ENCODE measurements at regions not wholly inside any gene's neighbourhood (a gene's known extent, or its start where the extent isn't known, plus 50 kb on each side); places are given as distances from the start of the nearest gene placed in this dataset.

GRCh38 chr4:29805245-29805644 lies 914.9 kb upstream of the PCDH7 start:
- DNase-seq (ENCODE audit: extremely low spot score), result peak; percentile 4
- ChIA-PET CTCF (interaction anchor here (0.7 kb wide), 1 partner anchor 11 kb away, joined by 3 read pairs; no protein-coding TSS in a partner anchor), POLR2A (no interaction called here)
- TF ChIP-seq TARDBP (IDR thresholded peaks at IDR 0.05), result no peak
- TF ChIP-seq FOXM1 (IDR thresholded peaks at IDR 0.05; ENCODE audit: borderline replicate concordance), result no peak
- no peak for TF ChIP-seq CTBP1 (IDR thresholded peaks at IDR 0.05; ENCODE audit: borderline replicate concordance)
- TF ChIP-seq NFRKB (IDR thresholded peaks at IDR 0.05), result no peak
- TF ChIP-seq LEF1 (IDR thresholded peaks at IDR 0.05; ENCODE audit: borderline replicate concordance), result no peak
- no peak for TF ChIP-seq BHLHE40 (IDR thresholded peaks at IDR 0.05; ENCODE audit: borderline replicate concordance)
- TF ChIP-seq, protein P1, sequence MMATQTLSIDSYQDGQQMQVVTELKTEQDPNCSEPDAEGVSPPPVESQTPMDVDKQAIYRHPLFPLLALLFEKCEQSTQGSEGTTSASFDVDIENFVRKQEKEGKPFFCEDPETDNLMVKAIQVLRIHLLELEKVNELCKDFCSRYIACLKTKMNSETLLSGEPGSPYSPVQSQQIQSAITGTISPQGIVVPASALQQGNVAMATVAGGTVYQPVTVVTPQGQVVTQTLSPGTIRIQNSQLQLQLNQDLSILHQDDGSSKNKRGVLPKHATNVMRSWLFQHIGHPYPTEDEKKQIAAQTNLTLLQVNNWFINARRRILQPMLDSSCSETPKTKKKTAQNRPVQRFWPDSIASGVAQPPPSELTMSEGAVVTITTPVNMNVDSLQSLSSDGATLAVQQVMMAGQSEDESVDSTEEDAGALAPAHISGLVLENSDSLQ (IDR thresholded peaks at IDR 0.05), result no peak
- TF ChIP-seq FOXA1 (IDR thresholded peaks at IDR 0.05), result no peak
- TF ChIP-seq SP1 (IDR thresholded peaks at IDR 0.05), result no peak
- TF ChIP-seq ELF4 (IDR thresholded peaks at IDR 0.05), result no peak
- TF ChIP-seq FOXK2 (IDR thresholded peaks at IDR 0.05), result no peak
- TF ChIP-seq ARNT (IDR thresholded peaks at IDR 0.05), result no peak
- TF ChIP-seq HDGF (IDR thresholded peaks at IDR 0.05; ENCODE audit: borderline replicate concordance), result no peak
- no peak for TF ChIP-seq SUZ12 (IDR thresholded peaks at IDR 0.05)

- ChIA-PET POLR2A (no interaction called here), CTCF (interaction anchor here (0.7 kb wide), 2 partner anchors 12 to 693 kb away, joined by 3 read pairs; no protein-coding TSS in a partner anchor)
- TF ChIP-seq NFRKB (IDR thresholded peaks at IDR 0.05), result no peak
- no peak for TF ChIP-seq FOXM1 (IDR thresholded peaks at IDR 0.05; ENCODE audit: borderline replicate concordance)
- TF ChIP-seq, protein P1 (IDR thresholded peaks at IDR 0.05), result peak; percentile 3; the same call in 1 of the 2 replicates
- no peak for TF ChIP-seq LEF1 (IDR thresholded peaks at IDR 0.05; ENCODE audit: borderline replicate concordance)
- TF ChIP-seq ZNF384 (IDR thresholded peaks at IDR 0.05), result peak; percentile 77
- no peak for DNase-seq (ENCODE audit: extremely low spot score)
Measured at GRCh38 chr4:29805916-29806480, 914.2 kb upstream of the PCDH7 start.

DNA sequence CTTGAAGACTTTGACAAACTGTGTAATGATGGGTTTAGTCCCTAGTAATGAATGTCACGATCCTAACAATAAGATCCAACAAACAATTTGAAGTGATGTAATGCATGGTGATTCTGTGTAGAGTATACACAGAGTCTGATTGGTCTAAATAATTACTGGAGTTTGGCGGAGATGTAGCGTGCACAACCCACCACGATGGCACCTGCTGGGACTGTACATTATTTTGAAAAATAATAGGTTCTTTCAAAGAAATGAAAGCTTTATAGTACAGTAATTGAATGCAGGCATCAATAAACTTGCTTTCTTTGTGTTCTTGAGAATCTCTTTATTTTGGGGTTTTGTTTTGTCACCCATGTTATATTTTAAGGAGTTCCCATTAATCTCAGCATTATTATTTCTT lies 902.2 kb upstream of the PCDH7 start:
- TF ChIP-seq BHLHE40 (IDR thresholded peaks at IDR 0.05; ENCODE audit: borderline replicate concordance) (no peak), FOXM1 (IDR thresholded peaks at IDR 0.05; ENCODE audit: borderline replicate concordance) (no peak), TARDBP (IDR thresholded peaks at IDR 0.05) (no peak), ZNF384 (IDR thresholded peaks at IDR 0.05) (no peak), SUZ12 (IDR thresholded peaks at IDR 0.05) (no peak), ARNT (IDR thresholded peaks at IDR 0.05) (no peak), L3MBTL2 (conservative IDR thresholded peaks at IDR 0.05) (no peak), ELF4 (IDR thresholded peaks at IDR 0.05) (no peak), LEF1 (IDR thresholded peaks at IDR 0.05; ENCODE audit: borderline replicate concordance) (no peak), FOXA1 (IDR thresholded peaks at IDR 0.05) (no peak), FOXK2 (IDR thresholded peaks at IDR 0.05) (no peak), SP1 (IDR thresholded peaks at IDR 0.05) (no peak), NFRKB (IDR thresholded peaks at IDR 0.05) (no peak)
- TF ChIP-seq, protein P1 (IDR thresholded peaks at IDR 0.05), result no peak
- ChIA-PET POLR2A (no interaction called here), CTCF (no interaction called here)
- no peak for DNase-seq (ENCODE audit: extremely low spot score)

DNA sequence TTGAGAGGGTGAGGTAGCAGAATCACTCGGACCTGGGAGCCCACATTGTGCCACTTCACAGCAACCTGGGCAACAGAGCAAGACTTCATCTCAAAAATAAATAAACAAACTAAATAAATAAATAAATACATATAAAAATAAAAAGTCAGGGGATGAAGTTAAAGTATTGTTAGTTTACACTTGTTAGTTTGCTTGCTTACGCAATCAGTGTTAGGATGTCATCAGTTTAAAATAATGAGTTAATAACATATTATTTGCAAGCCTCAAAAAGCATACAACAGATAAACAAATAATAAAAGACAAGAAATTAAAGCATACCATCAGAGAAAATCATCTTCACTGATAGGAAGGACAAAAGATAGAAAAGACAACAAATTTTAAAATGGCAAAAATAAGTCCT lies 891.1 kb upstream of the PCDH7 start:
- ChIA-PET POLR2A (no interaction called here), CTCF (no interaction called here)
- no peak for TF ChIP-seq TARDBP (IDR thresholded peaks at IDR 0.05)
- no peak for TF ChIP-seq NFRKB (IDR thresholded peaks at IDR 0.05)
- TF ChIP-seq LEF1 (IDR thresholded peaks at IDR 0.05; ENCODE audit: borderline replicate concordance), result no peak
- no peak for TF ChIP-seq ZNF384 (IDR thresholded peaks at IDR 0.05)
- TF ChIP-seq L3MBTL2 (conservative IDR thresholded peaks at IDR 0.05), result no peak
- no peak for DNase-seq (ENCODE audit: extremely low spot score)

DNA sequence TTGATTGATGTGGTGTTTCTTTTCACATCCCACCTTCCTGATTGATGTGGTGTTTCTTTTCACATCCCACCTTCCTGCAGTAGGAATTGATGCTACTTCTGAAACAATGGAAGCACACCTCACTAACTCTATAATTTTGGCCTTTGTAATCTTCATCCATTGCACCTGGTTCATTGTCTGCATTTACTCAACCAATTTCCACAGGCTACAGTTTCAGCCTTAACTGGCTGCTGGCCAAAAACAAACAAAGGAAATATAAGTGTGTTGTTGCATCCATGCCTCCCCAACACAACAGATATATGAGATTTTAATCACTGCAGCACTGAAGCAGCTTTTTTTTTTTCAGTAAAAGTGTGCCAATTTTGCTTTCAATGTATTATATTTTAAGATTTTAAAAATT lies 867.6 kb upstream of the PCDH7 start:
- ChIA-PET CTCF (no interaction called here), POLR2A (no interaction called here)
- no peak for DNase-seq (ENCODE audit: extremely low spot score)
- TF ChIP-seq BHLHE40 (IDR thresholded peaks at IDR 0.05; ENCODE audit: borderline replicate concordance) (no peak), L3MBTL2 (conservative IDR thresholded peaks at IDR 0.05) (no peak)

DNA sequence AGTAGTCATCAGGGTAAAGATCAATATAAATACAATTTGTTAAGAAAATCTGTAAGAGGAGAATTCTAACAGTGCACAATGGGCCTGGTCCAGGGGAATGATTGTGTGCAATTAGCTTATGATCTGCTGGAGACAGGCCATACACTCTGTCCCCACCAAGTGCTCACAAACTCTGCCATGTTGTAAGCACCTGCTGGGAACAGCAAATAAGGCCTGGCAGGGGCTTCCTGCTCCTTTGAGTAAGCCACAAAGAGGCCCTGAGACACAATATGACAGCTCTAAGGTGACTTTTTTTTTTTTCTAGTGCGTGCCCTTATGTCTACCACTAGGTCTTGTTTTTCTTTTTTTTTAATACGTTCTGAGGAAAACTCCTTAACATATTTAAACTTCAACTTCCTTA lies 866.3 kb upstream of the PCDH7 start:
- no peak for TF ChIP-seq FOXK2 (IDR thresholded peaks at IDR 0.05)
- TF ChIP-seq SUZ12 (IDR thresholded peaks at IDR 0.05), result no peak
- TF ChIP-seq, protein P1 (IDR thresholded peaks at IDR 0.05), result no peak
- TF ChIP-seq NFRKB (IDR thresholded peaks at IDR 0.05), result no peak
- no peak for TF ChIP-seq ARNT (IDR thresholded peaks at IDR 0.05)
- TF ChIP-seq LEF1 (IDR thresholded peaks at IDR 0.05; ENCODE audit: borderline replicate concordance), result no peak
- TF ChIP-seq BHLHE40 (IDR thresholded peaks at IDR 0.05; ENCODE audit: borderline replicate concordance), result no peak
- no peak for TF ChIP-seq SP1 (IDR thresholded peaks at IDR 0.05)
- no peak for TF ChIP-seq FOXM1 (IDR thresholded peaks at IDR 0.05; ENCODE audit: borderline replicate concordance)
- no peak for TF ChIP-seq FOXA1 (IDR thresholded peaks at IDR 0.05)
- no peak for TF ChIP-seq TARDBP (IDR thresholded peaks at IDR 0.05)
- no peak for TF ChIP-seq ELF4 (IDR thresholded peaks at IDR 0.05)
- no peak for TF ChIP-seq HDGF (IDR thresholded peaks at IDR 0.05; ENCODE audit: borderline replicate concordance)
- no peak for TF ChIP-seq L3MBTL2 (conservative IDR thresholded peaks at IDR 0.05)
- no peak for TF ChIP-seq ZNF384 (IDR thresholded peaks at IDR 0.05)
- TF ChIP-seq CTBP1 (IDR thresholded peaks at IDR 0.05; ENCODE audit: borderline replicate concordance), result no peak
- no peak for DNase-seq (ENCODE audit: extremely low spot score)
- ChIA-PET CTCF (no interaction called here), POLR2A (no interaction called here)

All from HEK293T (cell line).